ENCODE measurements at regions not wholly inside any gene's neighbourhood (a gene's known extent, or its start where the extent isn't known, plus 50 kb on each side); places are given as distances from the start of the nearest gene placed in this dataset.
"Not testable (repeated sequence)": the region's sequence is repeated elsewhere in the genome, so short reads cannot be mapped to it uniquely, and the experiment has no call there.

- not testable (repeated sequence) for TF ChIP-seq CTCF, POLR2AphosphoS5 (IDR thresholded peaks at IDR 0.05)
These were observed 133.2 kb downstream of the ZNF737 start for GRCh38 chr19:20432266-20432842.
